ENCODE measurements at regions not wholly inside any gene's neighbourhood (a gene's known extent, or its start where the extent isn't known, plus 50 kb on each side); places are given as distances from the start of the nearest gene placed in this dataset.
"Not testable (repeated sequence)": the region's sequence is repeated elsewhere in the genome, so short reads cannot be mapped to it uniquely, and the experiment has no call there.

DNA sequence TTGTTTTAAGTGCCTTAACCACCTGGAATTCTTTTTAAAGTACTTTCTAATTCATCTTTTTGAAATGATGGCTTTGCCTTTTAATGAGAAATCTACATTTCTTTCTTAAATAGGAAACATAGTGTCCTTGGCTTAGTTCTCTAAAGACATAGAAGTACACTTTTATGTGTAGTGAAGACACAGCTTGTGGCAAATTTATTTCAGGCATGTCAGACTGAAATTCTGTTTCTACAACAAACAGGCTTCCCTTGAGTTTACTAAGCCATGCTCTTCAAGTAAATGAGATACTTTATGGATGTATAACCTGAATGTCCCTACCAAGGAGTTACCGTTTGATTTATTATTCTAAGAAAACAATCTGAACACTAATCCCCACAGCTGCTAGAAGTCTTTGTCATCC is 136.9 kb upstream of the MAGI2 start:
- no peak for FAIRE-seq

GRCh38 chr7:79570903-79571302 is 117.4 kb upstream of the MAGI2 start:
- FAIRE-seq = no peak

More for the DNA sequence above, 136.9 kb upstream of the MAGI2 start:
- no peak for DNase-seq (ENCODE audit: low spot score)

DNA sequence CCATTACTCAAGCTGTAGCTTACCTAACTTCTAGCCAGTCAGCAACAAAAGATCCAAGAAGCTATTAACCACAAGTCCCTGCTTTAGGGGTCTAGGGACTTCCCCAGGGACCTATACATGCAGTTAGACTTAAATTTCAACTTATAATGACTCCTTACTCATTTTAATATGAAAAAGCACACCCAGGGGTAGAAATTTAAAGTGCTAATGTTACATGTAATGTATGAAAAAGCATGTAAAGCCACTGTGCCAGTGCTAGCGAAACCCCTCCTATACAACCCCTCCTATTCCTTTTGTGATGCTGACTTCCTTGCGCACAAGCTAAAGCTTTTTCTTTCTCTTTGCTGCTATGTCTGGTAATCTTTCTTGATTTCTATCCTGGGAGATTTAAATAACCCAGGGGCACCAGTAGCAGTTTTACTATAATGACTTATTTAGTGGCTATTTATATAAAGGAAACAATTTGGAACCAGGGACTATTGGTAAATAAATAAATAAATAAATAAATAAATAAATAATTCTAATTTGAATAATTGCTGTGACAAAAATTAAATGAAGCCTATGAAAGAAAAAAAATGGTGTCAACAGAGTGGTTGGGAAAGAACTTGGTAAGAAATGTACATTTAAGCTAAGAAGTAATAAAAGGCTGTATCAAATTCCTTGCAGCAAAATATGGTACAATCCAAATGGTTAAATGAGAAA is 110.5 kb upstream of the MAGI2 start:
- no peak for DNase-seq (ENCODE audit: low spot score)
- FAIRE-seq = no peak

More at GRCh38 chr7:79570903-79571302, 117.4 kb upstream of the MAGI2 start:
- DNase-seq (ENCODE audit: low spot score) = no peak

DNA sequence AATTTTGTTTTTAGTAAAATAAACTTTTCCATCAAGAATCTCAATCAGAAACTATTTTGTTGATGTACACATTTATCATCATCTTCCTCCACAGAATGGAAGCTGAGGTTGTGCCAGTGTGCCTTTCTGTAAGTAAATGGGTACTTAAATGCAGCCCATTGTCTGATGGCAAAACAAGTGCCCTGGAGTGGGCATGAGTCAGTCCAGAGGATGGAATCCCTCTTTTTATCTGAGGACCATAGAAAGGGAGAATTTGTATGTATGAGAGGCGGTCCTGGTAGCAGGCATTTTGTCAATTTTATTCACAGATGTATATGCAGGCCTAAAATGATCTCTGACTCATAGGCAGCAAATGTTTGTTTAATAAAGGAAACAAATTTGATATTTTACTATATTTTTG is 102.1 kb upstream of the MAGI2 start:
- no peak for FAIRE-seq

DNA sequence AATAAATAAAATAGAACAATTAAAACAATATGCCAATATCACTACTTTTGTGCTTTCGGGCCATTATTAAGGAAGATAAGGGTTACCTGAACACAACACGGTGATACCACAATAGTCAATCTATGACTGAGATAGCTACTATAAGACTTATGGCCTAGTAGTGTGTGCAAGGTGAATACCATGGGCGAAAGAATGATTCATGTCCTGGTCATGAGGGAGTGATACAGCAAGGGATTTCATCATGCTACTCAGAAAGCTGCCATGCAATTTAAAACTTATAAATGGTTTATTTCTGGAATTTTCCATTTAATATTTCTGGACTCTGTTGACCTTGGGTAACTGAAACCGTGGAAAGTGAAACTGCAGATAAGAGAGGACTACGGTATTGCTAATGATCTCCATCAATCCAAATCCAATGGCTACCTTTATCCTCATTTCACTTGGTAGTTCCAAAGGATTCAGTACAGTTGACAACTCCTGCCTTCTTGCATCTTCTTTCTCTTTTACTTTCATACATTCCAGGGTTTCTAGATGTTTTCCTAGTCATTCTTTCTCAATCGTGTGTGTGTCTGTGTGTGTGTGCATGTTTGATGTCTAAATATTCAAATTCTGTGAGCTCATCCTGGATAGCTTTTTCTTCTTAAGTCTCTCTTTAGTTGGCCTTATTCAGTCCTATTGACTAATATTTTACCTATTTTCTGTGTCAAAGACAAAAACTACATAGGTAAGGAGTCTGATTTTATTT is 100.5 kb upstream of the MAGI2 start:
- FAIRE-seq (peak; percentile 17), DNase-seq (ENCODE audit: low spot score) (no peak)

More for the DNA sequence above, 102.1 kb upstream of the MAGI2 start:
- no peak for DNase-seq (ENCODE audit: low spot score)

GRCh38 chr7:79552463-79552862 is 99.0 kb upstream of the MAGI2 start:
- DNase-seq (ENCODE audit: low spot score) (no peak), FAIRE-seq (no peak)

- peak; percentile 62 for FAIRE-seq
- no peak for DNase-seq (ENCODE audit: low spot score)
Measured at GRCh38 chr7:79548727-79549126, 95.3 kb upstream of the MAGI2 start.

- DNase-seq (ENCODE audit: low spot score) (no peak), FAIRE-seq (no peak)
Measured at GRCh38 chr7:79547132-79547531, 93.7 kb upstream of the MAGI2 start.

DNA sequence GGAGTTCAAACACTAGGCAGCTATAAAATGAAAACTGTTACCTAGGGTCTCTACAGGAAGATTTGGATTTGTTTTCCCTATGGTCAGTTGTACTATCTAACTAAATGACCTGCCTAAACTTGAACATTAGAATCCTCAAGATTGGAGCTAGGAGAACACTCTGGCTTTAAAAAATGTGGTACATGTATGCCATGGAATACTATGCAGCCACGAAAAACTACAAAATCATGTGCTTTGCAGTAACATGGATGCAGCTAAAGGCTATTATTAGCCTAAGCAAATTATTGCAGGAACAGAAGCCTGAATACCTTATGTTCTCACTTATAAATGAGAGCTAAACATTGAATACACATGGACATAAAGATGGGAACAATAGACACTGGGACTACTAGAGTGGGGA is 87.1 kb upstream of the MAGI2 start:
- no peak for DNase-seq (ENCODE audit: low spot score)
- FAIRE-seq = peak; percentile 74

- FAIRE-seq = no peak
- DNase-seq (ENCODE audit: low spot score) = no peak
Measured at GRCh38 chr7:79534128-79534527, 80.7 kb upstream of the MAGI2 start.

DNA sequence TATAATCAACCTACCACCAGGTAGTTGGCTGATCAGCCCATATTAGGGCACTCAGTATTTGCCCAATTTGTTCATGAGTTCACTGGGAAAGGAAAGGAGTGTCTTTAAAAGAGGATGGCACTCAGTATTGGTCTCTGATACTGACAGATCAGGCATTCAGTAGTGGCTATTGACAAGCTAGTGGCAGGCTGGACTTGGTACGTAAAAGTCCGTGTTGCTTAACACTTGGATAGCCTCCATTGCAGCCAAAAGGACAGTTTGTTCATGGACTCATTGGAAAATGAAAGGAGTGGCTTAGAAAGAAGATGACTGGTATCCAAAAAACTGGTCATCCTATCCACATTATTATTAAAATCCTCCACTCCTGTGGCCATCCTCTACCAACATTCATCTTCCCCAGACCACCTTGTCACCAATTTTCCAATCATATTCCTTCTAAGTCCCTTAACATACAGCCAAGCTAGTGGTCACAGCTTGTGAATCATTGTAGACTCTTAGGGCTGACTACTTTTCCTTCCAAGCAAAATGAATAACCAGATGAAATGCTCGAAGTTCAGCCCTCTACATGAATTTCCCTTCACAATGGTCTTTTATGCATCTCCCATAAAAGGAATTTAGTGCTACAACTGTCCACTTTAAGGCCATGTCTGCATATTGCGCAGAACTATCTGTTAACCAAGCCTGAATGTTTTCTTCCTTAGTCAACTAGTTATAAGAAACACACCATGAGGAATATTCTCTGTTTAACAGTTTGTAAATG is 78.6 kb upstream of the MAGI2 start:
- DNase-seq (ENCODE audit: low spot score) = no peak
- FAIRE-seq = peak; percentile 58

- DNase-seq (ENCODE audit: low spot score) = no peak
- FAIRE-seq = no peak
Measured at GRCh38 chr7:79531116-79531515, 77.6 kb upstream of the MAGI2 start.

- peak; percentile 64 for DNase-seq (ENCODE audit: low spot score)
Measured at GRCh38 chr7:79529881-79530235, 76.4 kb upstream of the MAGI2 start.

GRCh38 chr7:79529214-79529880 is 75.9 kb upstream of the MAGI2 start:
- DNase-seq (ENCODE audit: low spot score) (peak; percentile 58), FAIRE-seq (peak; percentile 76)

More at GRCh38 chr7:79529881-79530235, 76.4 kb upstream of the MAGI2 start:
- FAIRE-seq = peak; percentile 5

DNA sequence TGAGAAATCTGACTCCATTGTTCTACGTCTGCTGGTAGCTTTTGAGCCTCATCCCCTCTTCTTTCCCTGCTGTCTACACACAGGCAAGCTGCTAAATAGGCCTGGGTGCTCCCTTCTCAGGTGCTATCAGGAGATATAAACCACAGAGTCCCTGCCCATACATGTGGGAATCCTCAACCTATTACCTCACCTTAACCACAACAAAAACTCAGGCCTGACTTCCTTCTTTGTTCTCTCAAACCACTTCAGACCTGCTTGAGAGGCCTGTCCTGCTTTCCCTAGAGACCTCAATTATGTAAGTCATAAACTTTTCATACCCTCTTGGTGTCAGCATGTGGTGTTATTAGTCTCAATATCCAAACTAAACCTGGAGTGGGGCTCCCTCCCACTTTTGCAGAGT is 75.0 kb upstream of the MAGI2 start:
- DNase-seq (ENCODE audit: low spot score) = peak; percentile 94
- peak; percentile 96 for FAIRE-seq

DNA sequence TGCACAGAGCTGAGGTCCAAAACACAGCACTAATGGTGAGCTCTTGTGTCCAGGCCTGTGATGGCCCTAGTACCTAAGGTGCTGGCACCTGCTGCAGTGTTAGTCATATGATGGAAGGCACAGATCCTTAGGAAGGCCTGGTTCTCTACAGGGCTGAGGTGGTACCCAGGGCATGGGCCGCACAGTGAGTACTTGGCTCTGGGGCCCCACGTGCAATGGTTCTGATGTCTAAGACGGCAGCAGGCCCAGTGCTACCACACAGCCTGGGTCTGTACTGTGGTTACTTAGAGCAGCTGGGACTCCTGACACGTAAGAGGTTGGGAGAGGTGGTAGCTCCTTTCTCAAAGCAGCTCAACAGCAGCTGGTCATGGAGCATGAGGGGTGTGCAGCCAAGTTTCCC is 70.6 kb upstream of the MAGI2 start:
- FAIRE-seq (no peak), DNase-seq (ENCODE audit: low spot score) (no peak)

DNA sequence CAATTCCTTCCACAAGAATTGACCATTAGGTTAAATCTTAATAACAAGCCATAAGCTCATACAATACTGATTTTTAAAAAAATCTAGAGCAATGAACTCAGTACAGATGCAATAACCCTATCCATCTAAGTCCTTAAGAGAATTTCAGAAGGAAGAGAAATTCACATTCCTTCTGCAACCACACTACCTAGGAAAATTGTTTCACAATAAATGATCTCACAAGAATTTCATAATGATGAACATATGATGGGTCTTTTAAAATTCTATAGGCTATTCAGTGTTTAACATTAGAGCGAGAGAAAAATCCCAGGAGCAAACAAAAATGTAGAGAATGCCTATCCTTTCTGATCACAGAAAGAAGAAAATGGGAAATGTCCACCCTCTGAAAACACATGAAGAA is 70.0 kb upstream of the MAGI2 start:
- DNase-seq (ENCODE audit: low spot score) (no peak), FAIRE-seq (no peak)

DNA sequence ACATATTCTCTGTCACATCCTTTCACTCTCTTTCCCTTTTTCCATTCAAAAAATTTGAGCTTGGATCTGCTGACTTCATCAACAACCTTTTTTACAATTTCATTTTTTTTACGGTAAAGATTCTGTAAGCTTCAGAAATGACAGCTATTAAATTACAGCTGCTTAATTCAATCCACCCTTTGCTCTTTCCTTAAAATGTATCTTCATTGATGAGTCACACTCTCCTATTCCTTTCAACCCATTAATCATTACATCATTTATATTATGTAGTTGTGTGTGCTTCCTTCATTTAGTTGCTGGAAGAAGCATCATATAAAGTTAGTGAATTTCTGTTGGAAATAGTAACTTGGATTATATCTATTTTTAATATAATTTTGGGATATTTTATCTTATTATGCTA is 67.1 kb upstream of the MAGI2 start:
- no peak for FAIRE-seq
- no peak for DNase-seq (ENCODE audit: low spot score)

DNA sequence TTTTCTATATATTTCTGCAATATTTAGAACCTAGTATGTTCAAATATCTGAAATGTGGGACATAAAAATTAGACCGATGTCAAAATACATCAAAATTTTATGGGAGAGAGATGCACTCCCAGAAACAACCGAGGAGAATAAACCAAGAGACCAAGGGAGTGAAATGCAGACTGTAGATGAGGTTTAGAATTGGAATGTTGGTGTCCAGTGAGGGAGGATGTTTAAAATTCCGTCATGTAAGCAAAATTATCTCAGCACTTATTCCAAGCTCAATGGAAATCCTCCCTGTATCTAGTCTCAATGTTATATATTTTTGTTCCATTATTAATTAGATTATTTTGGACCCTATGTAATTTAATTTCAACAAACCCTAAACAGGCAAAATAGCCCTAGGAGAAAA is 61.9 kb upstream of the MAGI2 start:
- FAIRE-seq (no peak), DNase-seq (ENCODE audit: low spot score) (no peak)

DNA sequence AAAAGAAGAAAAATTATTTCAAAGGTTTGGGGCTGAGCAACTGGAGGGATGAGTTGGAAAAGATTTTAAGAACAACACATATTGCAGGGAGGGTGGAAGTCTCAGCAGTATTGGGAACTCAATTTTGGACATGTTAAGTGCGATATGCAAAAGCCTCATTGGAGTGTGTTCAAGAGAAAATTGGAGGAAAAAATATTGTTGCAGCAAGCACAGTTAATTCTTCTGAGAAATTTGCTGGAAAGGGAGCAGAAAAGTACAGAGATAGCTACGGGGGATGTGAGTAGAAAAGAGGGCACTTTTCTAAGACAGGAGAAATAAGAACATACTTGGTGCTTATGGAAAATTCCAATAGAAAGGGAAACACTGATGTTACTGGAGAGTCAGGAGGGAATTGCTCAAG is 59.8 kb upstream of the MAGI2 start:
- FAIRE-seq (no peak), DNase-seq (ENCODE audit: low spot score) (no peak)

DNA sequence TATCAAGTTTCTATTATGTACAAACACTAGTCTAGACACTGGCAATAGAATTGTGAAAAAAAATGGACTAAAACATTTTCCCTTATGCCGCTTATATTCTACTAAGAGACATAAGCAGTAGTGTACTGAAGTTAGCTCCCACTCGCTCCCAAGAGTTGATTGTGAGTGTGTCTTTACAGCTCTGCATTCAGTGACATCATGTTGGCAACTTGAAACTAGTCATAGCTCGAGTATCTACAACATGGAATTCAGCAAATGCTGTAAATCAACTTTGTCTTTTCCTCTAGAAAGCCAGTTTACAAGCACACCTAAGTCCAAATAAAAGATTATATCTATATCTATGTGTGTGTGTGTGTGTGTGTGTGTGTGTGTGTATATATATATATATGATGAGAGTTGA is 58.8 kb upstream of the MAGI2 start:
- no peak for FAIRE-seq
- no peak for DNase-seq (ENCODE audit: low spot score)

DNA sequence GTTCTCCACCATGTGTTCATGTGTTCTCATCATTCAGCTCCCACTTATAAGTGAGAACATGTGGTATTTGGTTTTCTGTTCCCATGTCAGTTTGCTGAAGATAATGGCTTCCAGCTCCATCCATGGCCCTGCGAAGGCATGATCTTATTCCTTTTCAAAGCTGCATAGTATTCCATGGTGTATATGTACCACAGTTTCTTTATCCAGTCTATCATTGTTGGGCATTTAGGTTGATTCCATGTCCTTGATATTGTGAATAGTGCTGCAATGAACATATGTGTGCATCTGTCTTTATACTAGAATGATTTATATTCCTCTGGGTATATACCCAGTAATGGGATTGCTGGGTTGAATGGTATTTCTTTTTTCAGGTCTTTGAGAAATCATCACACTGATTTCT is 57.6 kb upstream of the MAGI2 start:
- FAIRE-seq; DNase-seq (ENCODE audit: low spot score): not testable (repeated sequence)
